Loucy (cell line): ENCODE measurements at regions not wholly inside any gene's neighbourhood (a gene's known extent, or its start where the extent isn't known, plus 50 kb on each side); places are given as distances from the start of the nearest gene placed in this dataset.

Experiments used
- CTCF ChIP-seq: fragments of 200-600 bp; sonication (generic); conservative IDR thresholded peaks from 2 replicates; pipeline ENCODE4 v1.5.1; 2014; ENCODE audit warnings: mild to moderate bottlenecking, antibody characterized with exemption, low read length
- EZH2phosphoT487 ChIP-seq: fragments of 200-600 bp; IDR thresholded peaks from 2 replicates; pipeline ENCODE4 v1.6.1; 2018; ENCODE audit warnings: antibody characterized with exemption, mild to moderate bottlenecking, moderate library complexity, borderline replicate concordance

- TF ChIP-seq CTCF (no peak), EZH2phosphoT487 (no peak)
Measured at GRCh38 chr1:5396593-5396992, 595.6 kb downstream of the NPHP4 start.
